HepG2 (cell line): ENCODE measurements at regions not wholly inside any gene's neighbourhood (a gene's known extent, or its start where the extent isn't known, plus 50 kb on each side); places are given as distances from the start of the nearest gene placed in this dataset.
A peak's percentile ranks its signal among the peaks of the same experiment; 100 is the strongest.

Source experiments
- CBX1 ChIP-seq: IDR thresholded peaks from one replicate; pipeline ENCODE4 v1.6.1; 2016; ENCODE audit warnings: antibody characterized with exemption, low read depth
- GATAD2A ChIP-seq: IDR thresholded peaks from 2 replicates; pipeline ENCODE4 v1.6.1; 2016
- HHEX ChIP-seq: IDR thresholded peaks from 2 replicates; pipeline ENCODE4 v1.6.1; 2016; ENCODE audit warnings: control low read depth
- IRF2 ChIP-seq: IDR thresholded peaks from 2 replicates; pipeline ENCODE4 v1.6.1; 2018; ENCODE audit warnings: missing genetic modification reagents, missing compliant biosample characterization
- MIER2 ChIP-seq: IDR thresholded peaks from 2 replicates; pipeline ENCODE4 v1.6.1; 2016; ENCODE audit warnings: missing biosample characterization, missing genetic modification reagents
- REPIN1 ChIP-seq: sonication (generic); formaldehyde crosslinking; IDR thresholded peaks from 2 replicates; pipeline ENCODE4 v1.8.0; 2022; ENCODE audit warnings: missing genetic modification reagents, low read depth, mild to moderate bottlenecking, borderline replicate concordance
- RNF2 ChIP-seq: fragments of 450-650 bp; conservative IDR thresholded peaks from 2 replicates; pipeline ENCODE4 v1.6.1; 2016; ENCODE audit warnings: low read depth
- RXRA ChIP-seq: sonication (generic); formaldehyde crosslinking; IDR thresholded peaks from 2 replicates; pipeline ENCODE4 v1.5.1; 2020; ENCODE audit warnings: missing genetic modification reagents
- SETDB1 ChIP-seq: sonication (generic); formaldehyde crosslinking; IDR thresholded peaks from 2 replicates; pipeline ENCODE4 v1.5.1; 2020; ENCODE audit warnings: missing genetic modification reagents, mild to moderate bottlenecking, borderline replicate concordance
- STAG1 ChIP-seq: sonication (generic); formaldehyde crosslinking; IDR thresholded peaks from 2 replicates; pipeline ENCODE4 v1.4.0; 2020; ENCODE audit warnings: missing genetic modification reagents
- ZBTB7B ChIP-seq: sonication (generic); formaldehyde crosslinking; IDR thresholded peaks from 2 replicates; pipeline ENCODE4 v1.4.0; 2020; ENCODE audit warnings: missing genetic modification reagents
- ZFAT ChIP-seq: sonication (generic); formaldehyde crosslinking; conservative IDR thresholded peaks from 2 replicates; pipeline ENCODE4 v1.8.1; 2023; ENCODE audit warnings: missing genetic modification reagents, inconsistent platforms
- ZMYM3 ChIP-seq: sonication (generic); formaldehyde crosslinking; IDR thresholded peaks from 2 replicates; pipeline ENCODE4 v1.5.1; 2020; ENCODE audit warnings: mild to moderate bottlenecking, missing genetic modification reagents
- ZNF232 ChIP-seq: sonication (generic); formaldehyde crosslinking; IDR thresholded peaks from 2 replicates; pipeline ENCODE4 v1.4.0; 2020; ENCODE audit warnings: missing genetic modification reagents, borderline replicate concordance
- ZNF567 ChIP-seq: sonication (generic); formaldehyde crosslinking; IDR thresholded peaks from 2 replicates; pipeline ENCODE4 v1.8.1; 2023; ENCODE audit warnings: mild to moderate bottlenecking, missing genetic modification reagents, borderline replicate concordance
- ZNF674 ChIP-seq: sonication (generic); formaldehyde crosslinking; IDR thresholded peaks from 2 replicates; pipeline ENCODE4 v1.5.0; 2020; ENCODE audit warnings: low read depth, mild to moderate bottlenecking, missing genetic modification reagents
- TF ChIP-seq, protein P1 (sequence below): IDR thresholded peaks from 2 replicates; pipeline ENCODE4 v1.6.1; 2018; ENCODE audit warnings: missing genetic modification reagents, mild to moderate bottlenecking, missing compliant biosample characterization
- TF ChIP-seq, protein P2 (sequence below): sonication (generic); formaldehyde crosslinking; IDR thresholded peaks from 2 replicates; pipeline ENCODE4 v1.5.0; 2020; ENCODE audit warnings: mild to moderate bottlenecking, low read depth, missing genetic modification reagents, borderline replicate concordance
- TF ChIP-seq, protein P3 (sequence below): sonication (generic); formaldehyde crosslinking; IDR thresholded peaks from 2 replicates; pipeline ENCODE4 v1.8.0; 2022; ENCODE audit warnings: mild to moderate bottlenecking, missing genetic modification reagents
- TF ChIP-seq, protein P4 (sequence below): sonication (generic); formaldehyde crosslinking; IDR thresholded peaks from 2 replicates; pipeline ENCODE4 v1.8.0; 2022; ENCODE audit warnings: missing genetic modification reagents, mild to moderate bottlenecking, moderate library complexity, borderline replicate concordance
- TF ChIP-seq, protein P5 (sequence below): sonication (generic); formaldehyde crosslinking; IDR thresholded peaks from 2 replicates; pipeline ENCODE4 v1.9.0; 2022; ENCODE audit warnings: missing genetic modification reagents, mild to moderate bottlenecking, borderline replicate concordance
- TF ChIP-seq, protein P6 (sequence below): sonication (generic); formaldehyde crosslinking; IDR thresholded peaks from 2 replicates; pipeline ENCODE4 v1.4.0; 2020; ENCODE audit warnings: missing genetic modification reagents, mild to moderate bottlenecking, borderline replicate concordance

DNA sequence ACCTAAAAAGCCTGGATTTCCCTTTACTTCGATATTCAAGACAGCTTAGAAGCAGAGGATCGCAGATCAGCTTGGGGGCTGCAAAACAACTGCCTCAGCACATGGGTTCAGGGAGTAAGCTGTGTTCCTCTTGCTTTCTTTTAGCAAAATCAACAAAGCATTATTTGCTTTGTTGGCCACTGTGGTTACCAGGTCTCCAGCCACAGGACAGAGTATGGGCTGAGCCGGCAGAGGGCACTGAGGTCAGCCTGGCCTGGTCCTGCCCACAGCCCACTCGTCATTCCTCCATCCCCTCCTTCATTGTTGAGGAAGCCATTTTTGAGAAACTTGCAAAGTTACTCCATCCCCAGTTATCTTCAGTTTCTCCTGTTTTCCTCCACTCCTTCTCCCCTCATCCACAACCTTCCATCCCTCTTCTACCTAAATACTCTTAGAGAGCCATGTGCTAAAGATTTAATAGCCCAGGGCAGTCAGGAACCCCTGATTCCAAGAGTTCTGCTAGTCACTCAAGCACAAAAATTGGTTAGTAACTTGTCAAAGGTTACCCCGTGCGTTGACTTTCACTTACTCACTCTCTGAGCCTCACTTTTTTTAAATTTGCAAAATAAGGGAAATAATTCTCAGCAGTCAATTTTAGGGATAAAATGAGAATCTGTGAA, 60.0 kb upstream of the HES1 start (continued):
- TF ChIP-seq, protein P1, sequence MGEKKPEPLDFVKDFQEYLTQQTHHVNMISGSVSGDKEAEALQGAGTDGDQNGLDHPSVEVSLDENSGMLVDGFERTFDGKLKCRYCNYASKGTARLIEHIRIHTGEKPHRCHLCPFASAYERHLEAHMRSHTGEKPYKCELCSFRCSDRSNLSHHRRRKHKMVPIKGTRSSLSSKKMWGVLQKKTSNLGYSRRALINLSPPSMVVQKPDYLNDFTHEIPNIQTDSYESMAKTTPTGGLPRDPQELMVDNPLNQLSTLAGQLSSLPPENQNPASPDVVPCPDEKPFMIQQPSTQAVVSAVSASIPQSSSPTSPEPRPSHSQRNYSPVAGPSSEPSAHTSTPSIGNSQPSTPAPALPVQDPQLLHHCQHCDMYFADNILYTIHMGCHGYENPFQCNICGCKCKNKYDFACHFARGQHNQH = peak; percentile 68; the same call in 1 of the 2 replicates
- TF ChIP-seq ZBTB7B (CRISPR knock-in tag) (peak; percentile 86), GATAD2A (CRISPR knock-in tag) (peak; percentile 95), RXRA (peak; percentile 86), ZNF567 (CRISPR knock-in tag) (0 out of 2 replicates have a peak, but pooled peaks have one; percentile 47), ZNF674 (CRISPR knock-in tag) (no peak), SETDB1 (no peak), ZMYM3 (CRISPR knock-in tag) (peak; percentile 70), ZFAT (CRISPR knock-in tag) (no peak), ZNF232 (CRISPR knock-in tag) (no peak; the same call in 1 of the 2 replicates), CBX1 (peak; percentile 63), HHEX (0 out of 2 replicates have a peak, but pooled peaks have one; percentile 16), IRF2 (CRISPR knock-in tag) (peak; percentile 81), REPIN1 (CRISPR knock-in tag) (peak; percentile 63; the same call in 1 of the 2 replicates), STAG1 (CRISPR knock-in tag) (peak; percentile 69), RNF2 (0 out of 2 replicates have a peak, but pooled peaks have one; percentile 29), MIER2 (CRISPR knock-in tag) (peak; percentile 72; the same call in 1 of the 2 replicates)
- TF ChIP-seq, protein P2, sequence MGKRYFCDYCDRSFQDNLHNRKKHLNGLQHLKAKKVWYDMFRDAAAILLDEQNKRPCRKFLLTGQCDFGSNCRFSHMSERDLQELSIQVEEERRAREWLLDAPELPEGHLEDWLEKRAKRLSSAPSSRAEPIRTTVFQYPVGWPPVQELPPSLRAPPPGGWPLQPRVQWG (CRISPR knock-in tag) = no peak
- TF ChIP-seq, protein P3, sequence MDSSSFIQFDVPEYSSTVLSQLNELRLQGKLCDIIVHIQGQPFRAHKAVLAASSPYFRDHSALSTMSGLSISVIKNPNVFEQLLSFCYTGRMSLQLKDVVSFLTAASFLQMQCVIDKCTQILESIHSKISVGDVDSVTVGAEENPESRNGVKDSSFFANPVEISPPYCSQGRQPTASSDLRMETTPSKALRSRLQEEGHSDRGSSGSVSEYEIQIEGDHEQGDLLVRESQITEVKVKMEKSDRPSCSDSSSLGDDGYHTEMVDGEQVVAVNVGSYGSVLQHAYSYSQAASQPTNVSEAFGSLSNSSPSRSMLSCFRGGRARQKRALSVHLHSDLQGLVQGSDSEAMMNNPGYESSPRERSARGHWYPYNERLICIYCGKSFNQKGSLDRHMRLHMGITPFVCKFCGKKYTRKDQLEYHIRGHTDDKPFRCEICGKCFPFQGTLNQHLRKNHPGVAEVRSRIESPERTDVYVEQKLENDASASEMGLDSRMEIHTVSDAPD (CRISPR knock-in tag) = peak; percentile 90
- TF ChIP-seq, protein P4, sequence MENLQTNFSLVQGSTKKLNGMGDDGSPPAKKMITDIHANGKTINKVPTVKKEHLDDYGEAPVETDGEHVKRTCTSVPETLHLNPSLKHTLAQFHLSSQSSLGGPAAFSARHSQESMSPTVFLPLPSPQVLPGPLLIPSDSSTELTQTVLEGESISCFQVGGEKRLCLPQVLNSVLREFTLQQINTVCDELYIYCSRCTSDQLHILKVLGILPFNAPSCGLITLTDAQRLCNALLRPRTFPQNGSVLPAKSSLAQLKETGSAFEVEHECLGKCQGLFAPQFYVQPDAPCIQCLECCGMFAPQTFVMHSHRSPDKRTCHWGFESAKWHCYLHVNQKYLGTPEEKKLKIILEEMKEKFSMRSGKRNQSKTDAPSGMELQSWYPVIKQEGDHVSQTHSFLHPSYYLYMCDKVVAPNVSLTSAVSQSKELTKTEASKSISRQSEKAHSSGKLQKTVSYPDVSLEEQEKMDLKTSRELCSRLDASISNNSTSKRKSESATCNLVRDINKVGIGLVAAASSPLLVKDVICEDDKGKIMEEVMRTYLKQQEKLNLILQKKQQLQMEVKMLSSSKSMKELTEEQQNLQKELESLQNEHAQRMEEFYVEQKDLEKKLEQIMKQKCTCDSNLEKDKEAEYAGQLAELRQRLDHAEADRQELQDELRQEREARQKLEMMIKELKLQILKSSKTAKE (CRISPR knock-in tag) = no peak
- TF ChIP-seq, protein P5, sequence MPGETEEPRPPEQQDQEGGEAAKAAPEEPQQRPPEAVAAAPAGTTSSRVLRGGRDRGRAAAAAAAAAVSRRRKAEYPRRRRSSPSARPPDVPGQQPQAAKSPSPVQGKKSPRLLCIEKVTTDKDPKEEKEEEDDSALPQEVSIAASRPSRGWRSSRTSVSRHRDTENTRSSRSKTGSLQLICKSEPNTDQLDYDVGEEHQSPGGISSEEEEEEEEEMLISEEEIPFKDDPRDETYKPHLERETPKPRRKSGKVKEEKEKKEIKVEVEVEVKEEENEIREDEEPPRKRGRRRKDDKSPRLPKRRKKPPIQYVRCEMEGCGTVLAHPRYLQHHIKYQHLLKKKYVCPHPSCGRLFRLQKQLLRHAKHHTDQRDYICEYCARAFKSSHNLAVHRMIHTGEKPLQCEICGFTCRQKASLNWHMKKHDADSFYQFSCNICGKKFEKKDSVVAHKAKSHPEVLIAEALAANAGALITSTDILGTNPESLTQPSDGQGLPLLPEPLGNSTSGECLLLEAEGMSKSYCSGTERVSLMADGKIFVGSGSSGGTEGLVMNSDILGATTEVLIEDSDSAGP = peak; percentile 68
- TF ChIP-seq, protein P6, sequence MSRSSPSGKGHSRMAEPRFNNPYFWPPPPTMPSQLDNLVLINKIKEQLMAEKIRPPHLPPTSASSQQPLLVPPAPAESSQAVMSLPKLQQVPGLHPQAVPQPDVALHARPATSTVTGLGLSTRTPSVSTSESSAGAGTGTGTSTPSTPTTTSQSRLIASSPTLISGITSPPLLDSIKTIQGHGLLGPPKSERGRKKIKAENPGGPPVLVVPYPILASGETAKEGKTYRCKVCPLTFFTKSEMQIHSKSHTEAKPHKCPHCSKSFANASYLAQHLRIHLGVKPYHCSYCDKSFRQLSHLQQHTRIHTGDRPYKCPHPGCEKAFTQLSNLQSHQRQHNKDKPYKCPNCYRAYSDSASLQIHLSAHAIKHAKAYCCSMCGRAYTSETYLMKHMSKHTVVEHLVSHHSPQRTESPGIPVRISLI = peak; percentile 68; the same call in 1 of the 2 replicates
